H9 (cell line): ENCODE measurements at regions not wholly inside any gene's neighbourhood (a gene's known extent, or its start where the extent isn't known, plus 50 kb on each side); places are given as distances from the start of the nearest gene placed in this dataset.
"Not testable (repeated sequence)": the region's sequence is repeated elsewhere in the genome, so short reads cannot be mapped to it uniquely, and the experiment has no call there.

Source experiments
- DNase-seq: peaks from one replicate; pipeline ENCODE4 v3.0.0-alpha.2; 2017
- H2AFZ ChIP-seq: one replicate; pipeline ENCODE4 v1.6.1; 2013; ENCODE audit warnings: mild to moderate bottlenecking, low read length, control low read depth, moderate library complexity
- H2AK5ac ChIP-seq: 2 replicates; pipeline ENCODE4 v1.6.1; 2013; ENCODE audit warnings: low read length, control low read depth, mixed read lengths; ENCODE audit not compliant: insufficient read length
- H2BK120ac ChIP-seq: one replicate; pipeline ENCODE4 v1.6.1; 2013; ENCODE audit warnings: low read depth, mild to moderate bottlenecking, low read length, control low read depth, inconsistent platforms; ENCODE audit not compliant: poor library complexity, severe bottlenecking
- H2BK12ac ChIP-seq: 2 replicates; pipeline ENCODE4 v1.6.1; 2013; ENCODE audit warnings: low read length, control low read depth, mixed read lengths, low read depth; ENCODE audit not compliant: insufficient read length
- H2BK15ac ChIP-seq: 2 replicates; pipeline ENCODE4 v1.6.1; 2013; ENCODE audit warnings: low read depth, low read length, control low read depth
- H2BK20ac ChIP-seq: one replicate; pipeline ENCODE4 v1.6.1; 2013; ENCODE audit warnings: low read depth, mild to moderate bottlenecking, low read length, control low read depth, inconsistent platforms; ENCODE audit not compliant: poor library complexity, severe bottlenecking
- H2BK5ac ChIP-seq: 2 replicates; pipeline ENCODE4 v1.6.1; 2013; ENCODE audit warnings: low read length, control low read depth, mixed read lengths; ENCODE audit not compliant: insufficient read length
- H3K14ac ChIP-seq: 2 replicates; pipeline ENCODE4 v1.6.1; 2013; ENCODE audit warnings: low read length, control low read depth; ENCODE audit not compliant: insufficient read depth
- H3K18ac ChIP-seq: 2 replicates; pipeline ENCODE4 v1.6.1; 2013; ENCODE audit warnings: low read depth, mild to moderate bottlenecking, mixed read lengths, low read length, control low read depth; ENCODE audit not compliant: insufficient read length
- H3K23ac ChIP-seq: 2 replicates; pipeline ENCODE4 v1.6.1; 2013; ENCODE audit warnings: low read length, control low read depth, mixed read lengths, low read depth; ENCODE audit not compliant: insufficient read length
- H3K23me2 ChIP-seq: 2 replicates; pipeline ENCODE4 v1.6.1; 2013; ENCODE audit warnings: low read depth, mild to moderate bottlenecking, mixed read lengths, low read length, control low read depth; ENCODE audit not compliant: insufficient read length, poor library complexity, severe bottlenecking
- H3K27ac ChIP-seq: 2 replicates; pipeline ENCODE4 v1.5.1; 2013; ENCODE audit warnings: low read length, control low read depth, mixed read lengths, low read depth; ENCODE audit not compliant: insufficient read length
- H3K27me3 ChIP-seq: 2 replicates; pipeline ENCODE4 v1.6.1; 2013; ENCODE audit warnings: low read length, control low read depth, inconsistent platforms; ENCODE audit not compliant: insufficient read depth
- H3K4ac ChIP-seq: 2 replicates; pipeline ENCODE4 v1.6.1; 2013; ENCODE audit warnings: low read depth, mild to moderate bottlenecking, control low read depth, inconsistent platforms, low read length, moderate library complexity
- H3K4me1 ChIP-seq: 2 replicates; pipeline ENCODE4 v1.6.1; 2013; ENCODE audit warnings: low read length, control low read depth, inconsistent platforms; ENCODE audit not compliant: insufficient read depth
- H3K4me2 ChIP-seq: 2 replicates; pipeline ENCODE4 v1.6.1; 2013; ENCODE audit warnings: low read length, control low read depth, mixed read lengths; ENCODE audit not compliant: insufficient read length, insufficient read depth
- H3K56ac ChIP-seq: 2 replicates; pipeline ENCODE4 v1.6.1; 2013; ENCODE audit warnings: low read depth, mild to moderate bottlenecking, mixed read lengths, low read length, control low read depth; ENCODE audit not compliant: insufficient read length
- H3K79me1 ChIP-seq: 2 replicates; pipeline ENCODE4 v1.6.1; 2013; ENCODE audit warnings: low read depth, mild to moderate bottlenecking, moderate library complexity, low read length, control low read depth, inconsistent platforms; ENCODE audit not compliant: insufficient read depth, poor library complexity, severe bottlenecking
- H3K79me2 ChIP-seq: 2 replicates; pipeline ENCODE4 v1.6.1; 2013; ENCODE audit warnings: low read length, control low read depth, inconsistent platforms; ENCODE audit not compliant: insufficient read depth
- H3K9ac ChIP-seq: 2 replicates; pipeline ENCODE4 v1.6.1; 2013; ENCODE audit warnings: low read length, control low read depth, mixed read lengths; ENCODE audit not compliant: insufficient read length; ENCODE audit errors: extremely low read depth
- H3K9me3 ChIP-seq: one replicate; pipeline ENCODE4 v1.6.1; 2013; ENCODE audit warnings: low read depth, low read length, inconsistent platforms; ENCODE audit not compliant: control insufficient read depth
- H3T11ph ChIP-seq: one replicate; pipeline ENCODE4 v1.6.1; 2013; ENCODE audit warnings: mild to moderate bottlenecking, low read length, control low read depth, inconsistent platforms
- H4K20me1 ChIP-seq: one replicate; pipeline ENCODE4 v1.6.1; 2013; ENCODE audit not compliant: control insufficient read depth, insufficient read length, insufficient read depth
- H4K5ac ChIP-seq: 2 replicates; pipeline ENCODE4 v1.6.1; 2013; ENCODE audit warnings: low read depth, mild to moderate bottlenecking, mixed read lengths, low read length, control low read depth; ENCODE audit not compliant: insufficient read length
- H4K8ac ChIP-seq: replicated peaks from 2 replicates; pipeline ENCODE4 v1.6.1; 2013; ENCODE audit warnings: low read length, control low read depth, mixed read lengths, low read depth; ENCODE audit not compliant: insufficient read length
- H4K91ac ChIP-seq: 2 replicates; pipeline ENCODE4 v1.6.1; 2013; ENCODE audit warnings: low read depth, mild to moderate bottlenecking, moderate library complexity, mixed read lengths, low read length, control low read depth; ENCODE audit not compliant: insufficient read length
- H3K27ac Mint-ChIP-seq, 3 experiments: 2 replicates in 2 of 3; 3 replicates in 1 of 3; pipeline ENCODE4 v1.8.0; 2020 to 2021; ENCODE audit warnings: mixed read lengths in 3 of 3, mild to moderate bottlenecking in 1 of 3, moderate library complexity in 1 of 3
- H3K27me3 Mint-ChIP-seq: 2 replicates; pipeline ENCODE4 v1.8.0; 2021; ENCODE audit warnings: low read depth, mild to moderate bottlenecking, moderate library complexity, mixed read lengths
- H3K36me3 Mint-ChIP-seq, 3 experiments: 2 replicates in 2 of 3; 3 replicates in 1 of 3; pipeline ENCODE4 v1.8.0; 2020 to 2021; ENCODE audit warnings: low read depth in 3 of 3, mixed read lengths in 3 of 3; ENCODE audit not compliant: insufficient read depth in 1 of 3
- H3K4me1 Mint-ChIP-seq, 2 experiments: 2 replicates each; pipeline ENCODE4 v1.8.0; 2020; ENCODE audit warnings: mixed read lengths in 2 of 2
- H3K4me3 Mint-ChIP-seq, 2 experiments: 2 replicates in 1 of 2; 3 replicates in 1 of 2; pipeline ENCODE4 v1.8.0; 2020 to 2021; ENCODE audit warnings: mild to moderate bottlenecking in 2 of 2, mixed read lengths in 2 of 2, moderate library complexity in 1 of 2
- H3K9me3 Mint-ChIP-seq, 2 experiments: 2 replicates in 1 of 2; 3 replicates in 1 of 2; pipeline ENCODE4 v1.8.0; 2020; ENCODE audit warnings: mild to moderate bottlenecking in 2 of 2, mixed read lengths in 2 of 2, moderate library complexity in 1 of 2
- TF ChIP-seq, protein P1 (sequence below): fragments of 200-600 bp; sonication (generic); conservative IDR thresholded peaks from 3 replicates; pipeline ENCODE4 v1.8.0; 2021; ENCODE audit warnings: antibody characterized with exemption, mild to moderate bottlenecking

GRCh38 chr1:214767221-214767620, 164.2 kb downstream of the CENPF start:
- H3K36me3 Mint-ChIP-seq: peaks cover 2 to 8% (median 6%) of the 10 kb centered on the region in 3 experiments; a peak in 6 of 7 replicates
- Histone ChIP-seq H3K9ac (no peak overlapping the region), H3T11ph (no peak overlapping the region), H3K23me2 (no peaks in the 10 kb centered on the region), H3K9me3 (no peaks in the 10 kb centered on the region), H2AK5ac (no peak overlapping the region), H2BK12ac (no peak overlapping the region), H2BK5ac (no peak overlapping the region), H3K79me2 (no peaks in the 10 kb centered on the region), H2BK120ac (no peak overlapping the region), H2BK15ac (no peak overlapping the region), H4K5ac (no peak overlapping the region), H3K4me1 (no peaks in the 10 kb centered on the region), H3K4ac (no peak overlapping the region), H3K14ac (no peak overlapping the region), H4K20me1 (no peaks in the 10 kb centered on the region), H2BK20ac (no peak overlapping the region), H3K79me1 (no peaks in the 10 kb centered on the region), H3K18ac (no peak overlapping the region), H3K27me3 (no peaks in the 10 kb centered on the region), H3K23ac (no peak overlapping the region), H3K4me2 (no peak overlapping the region), H4K91ac (no peak overlapping the region), H2AFZ (no peak overlapping the region), H4K8ac (no peak overlapping the region), H3K27ac (no peak overlapping the region), H3K56ac (no peak overlapping the region)
- H3K27ac Mint-ChIP-seq: no peak overlapping the region
- peaks cover 8 to 16% of the 10 kb centered on the region in 2 experiments for H3K9me3 Mint-ChIP-seq
- no peak overlapping the region for H3K4me3 Mint-ChIP-seq
- no peaks in the 10 kb centered on the region for H3K27me3 Mint-ChIP-seq
- no peak for DNase-seq
- TF ChIP-seq, protein P1, sequence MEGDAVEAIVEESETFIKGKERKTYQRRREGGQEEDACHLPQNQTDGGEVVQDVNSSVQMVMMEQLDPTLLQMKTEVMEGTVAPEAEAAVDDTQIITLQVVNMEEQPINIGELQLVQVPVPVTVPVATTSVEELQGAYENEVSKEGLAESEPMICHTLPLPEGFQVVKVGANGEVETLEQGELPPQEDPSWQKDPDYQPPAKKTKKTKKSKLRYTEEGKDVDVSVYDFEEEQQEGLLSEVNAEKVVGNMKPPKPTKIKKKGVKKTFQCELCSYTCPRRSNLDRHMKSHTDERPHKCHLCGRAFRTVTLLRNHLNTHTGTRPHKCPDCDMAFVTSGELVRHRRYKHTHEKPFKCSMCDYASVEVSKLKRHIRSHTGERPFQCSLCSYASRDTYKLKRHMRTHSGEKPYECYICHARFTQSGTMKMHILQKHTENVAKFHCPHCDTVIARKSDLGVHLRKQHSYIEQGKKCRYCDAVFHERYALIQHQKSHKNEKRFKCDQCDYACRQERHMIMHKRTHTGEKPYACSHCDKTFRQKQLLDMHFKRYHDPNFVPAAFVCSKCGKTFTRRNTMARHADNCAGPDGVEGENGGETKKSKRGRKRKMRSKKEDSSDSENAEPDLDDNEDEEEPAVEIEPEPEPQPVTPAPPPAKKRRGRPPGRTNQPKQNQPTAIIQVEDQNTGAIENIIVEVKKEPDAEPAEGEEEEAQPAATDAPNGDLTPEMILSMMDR: no peak
- H3K4me1 Mint-ChIP-seq: no peaks in the 10 kb centered on the region

- H3K9me3 ChIP-seq, H3K27me3 ChIP-seq, H3T11ph ChIP-seq, H4K5ac ChIP-seq, H2BK15ac ChIP-seq, H3K9ac ChIP-seq, H2BK120ac ChIP-seq, H3K56ac ChIP-seq, H3K36me3 Mint-ChIP-seq, H3K27ac Mint-ChIP-seq, H3K23ac ChIP-seq, H3K9me3 Mint-ChIP-seq, H3K27me3 Mint-ChIP-seq, H2AFZ ChIP-seq, H3K4me3 Mint-ChIP-seq, H2BK20ac ChIP-seq, H4K8ac ChIP-seq, H3K23me2 ChIP-seq, DNase-seq, H3K18ac ChIP-seq, H2AK5ac ChIP-seq, H3K14ac ChIP-seq, H3K27ac ChIP-seq, H3K4me2 ChIP-seq, H3K79me1 ChIP-seq, H2BK12ac ChIP-seq, H3K4ac ChIP-seq, H2BK5ac ChIP-seq, H3K4me1 Mint-ChIP-seq, H3K79me2 ChIP-seq, H4K20me1 ChIP-seq, H3K4me1 ChIP-seq, H4K91ac ChIP-seq: not testable (repeated sequence)
Measured at GRCh38 chr1:214769666-214770065, 166.7 kb downstream of the CENPF start.
